Osteoblast (primary cell): ENCODE measurements at regions not wholly inside any gene's neighbourhood (a gene's known extent, or its start where the extent isn't known, plus 50 kb on each side); places are given as distances from the start of the nearest gene placed in this dataset.

Experiments
- DNase-seq: peaks from one replicate; pipeline ENCODE4 v3.0.0; 2011; ENCODE audit warnings: low spot score, mixed read lengths; ENCODE audit not compliant: insufficient read length; ENCODE audit errors: missing footprints
- H2AFZ ChIP-seq: 2 replicates; pipeline ENCODE4 v1.6.0; 2011; ENCODE audit warnings: mild to moderate bottlenecking, low read length
- H3K27ac ChIP-seq: 2 replicates; pipeline ENCODE4 v1.5.1; 2011; ENCODE audit warnings: mild to moderate bottlenecking, low read depth, low read length, moderate library complexity
- H3K27me3 ChIP-seq: 2 replicates; pipeline ENCODE4 v1.6.0; 2012; ENCODE audit warnings: mild to moderate bottlenecking, control low read depth, inconsistent platforms, low read length, moderate library complexity; ENCODE audit not compliant: insufficient read depth
- H3K36me3 ChIP-seq: 2 replicates; pipeline ENCODE4 v1.5.1; 2011; ENCODE audit warnings: mild to moderate bottlenecking, low read length, control low read depth, moderate library complexity; ENCODE audit not compliant: insufficient read depth
- H3K4me1 ChIP-seq: 2 replicates; pipeline ENCODE4 v1.5.1; 2011; ENCODE audit warnings: mild to moderate bottlenecking, low read length, control low read depth, moderate library complexity; ENCODE audit not compliant: insufficient read depth
- H3K4me2 ChIP-seq: 2 replicates; pipeline ENCODE4 v1.6.0; 2011; ENCODE audit warnings: mild to moderate bottlenecking, low read length; ENCODE audit not compliant: insufficient read depth
- H3K4me3 ChIP-seq: fragments of 200-600 bp; sonication (generic); 3 replicates; pipeline ENCODE4 v1.5.1; 2012; ENCODE audit warnings: mild to moderate bottlenecking, low read length, inconsistent platforms; ENCODE audit not compliant: insufficient read depth
- H3K79me2 ChIP-seq: 2 replicates; pipeline ENCODE4 v1.6.0; 2012; ENCODE audit warnings: mild to moderate bottlenecking, low read length, control low read depth, inconsistent platforms; ENCODE audit not compliant: insufficient read depth
- H3K9me3 ChIP-seq: 2 replicates; pipeline ENCODE4 v1.5.1; 2011; ENCODE audit warnings: low read depth, low read length, control low read depth
- H4K20me1 ChIP-seq: 2 replicates; pipeline ENCODE4 v1.6.0; 2012; ENCODE audit warnings: mild to moderate bottlenecking, low read length, control low read depth; ENCODE audit not compliant: insufficient read depth
- CTCF ChIP-seq: IDR thresholded peaks from 2 replicates; pipeline ENCODE4 v1.5.1; 2011; ENCODE audit warnings: mild to moderate bottlenecking, low read depth, low read length, moderate library complexity; ENCODE audit errors: extremely low read depth

- Histone ChIP-seq H4K20me1 (no peaks in the 10 kb centered on the region), H3K36me3 (no peaks in the 10 kb centered on the region), H3K79me2 (no peaks in the 10 kb centered on the region), H3K4me1 (no peaks in the 10 kb centered on the region), H3K4me3 (no peak overlapping the region), H3K27me3 (peaks cover 25% of the 10 kb centered on the region), H2AFZ (no peak overlapping the region), H3K27ac (no peak overlapping the region), H3K9me3 (no peaks in the 10 kb centered on the region), H3K4me2 (no peak overlapping the region)
- no peak for TF ChIP-seq CTCF
- DNase-seq, result no peak
These were observed 70.1 kb upstream of the RPS6KA2 start for GRCh38 chr6:166697113-166697512.

- H3K9me3 ChIP-seq, result no peaks in the 10 kb centered on the region
- no peak for DNase-seq
- no peak overlapping the region for H3K4me2 ChIP-seq
- H2AFZ ChIP-seq, result no peak overlapping the region
- H3K4me3 ChIP-seq, result no peak overlapping the region
- H3K4me1 ChIP-seq, result peaks cover 6% of the 10 kb centered on the region
- peaks cover 17% of the 10 kb centered on the region for H3K27me3 ChIP-seq
- no peak overlapping the region for H3K27ac ChIP-seq
- H3K79me2 ChIP-seq, result no peaks in the 10 kb centered on the region
- H3K36me3 ChIP-seq, result no peaks in the 10 kb centered on the region
- H4K20me1 ChIP-seq, result no peaks in the 10 kb centered on the region
- no peak for TF ChIP-seq CTCF
These were observed 66.8 kb upstream of the RPS6KA2 start for GRCh38 chr6:166693880-166694279.

GRCh38 chr6:166692723-166693302, 65.8 kb upstream of the RPS6KA2 start:
- Histone ChIP-seq H3K27me3 (peaks cover 13% of the 10 kb centered on the region), H3K4me2 (no peak overlapping the region), H3K79me2 (no peaks in the 10 kb centered on the region), H3K4me1 (peaks cover 6% of the 10 kb centered on the region), H3K36me3 (no peaks in the 10 kb centered on the region), H2AFZ (no peak overlapping the region), H4K20me1 (no peaks in the 10 kb centered on the region), H3K27ac (no peak overlapping the region), H3K9me3 (no peaks in the 10 kb centered on the region), H3K4me3 (no peak overlapping the region)
- no peak for TF ChIP-seq CTCF
- no peak for DNase-seq

GRCh38 chr6:166691746-166692145, 64.7 kb upstream of the RPS6KA2 start:
- Histone ChIP-seq H3K27ac (no peak overlapping the region), H3K4me1 (peaks cover 6% of the 10 kb centered on the region), H3K4me3 (no peak overlapping the region), H3K79me2 (no peaks in the 10 kb centered on the region), H4K20me1 (no peaks in the 10 kb centered on the region), H3K36me3 (no peaks in the 10 kb centered on the region), H2AFZ (peak overlapping the region; percentile 34), H3K27me3 (peaks cover 9% of the 10 kb centered on the region), H3K4me2 (no peak overlapping the region), H3K9me3 (no peaks in the 10 kb centered on the region)
- no peak for TF ChIP-seq CTCF
- DNase-seq, result peak; percentile 79
